DND-41 (cell line): ENCODE measurements at regions not wholly inside any gene's neighbourhood (a gene's known extent, or its start where the extent isn't known, plus 50 kb on each side); places are given as distances from the start of the nearest gene placed in this dataset.

Experiments used
- ATAC-seq: fragments of 200-7000 bp; cut with Tn5 transposase; 3 replicates; pipeline ENCODE4 v1.9.1; 2021; ENCODE audit warnings: low read depth; ENCODE audit not compliant: insufficient read depth
- DNase-seq: peaks from one replicate; pipeline ENCODE4 v3.0.0-alpha.2; 2020
- H2AFZ ChIP-seq: 2 replicates; pipeline ENCODE4 v1.6.0; 2012; ENCODE audit warnings: low read depth, low read length
- H3K27ac ChIP-seq: 2 replicates; pipeline ENCODE4 v1.5.1; 2012; ENCODE audit warnings: low read length, inconsistent platforms
- H3K27me3 ChIP-seq: fragments of 200-600 bp; sonication (generic); 2 replicates; pipeline ENCODE4 v1.6.0; 2012; ENCODE audit warnings: low read length, mild to moderate bottlenecking, inconsistent platforms; ENCODE audit not compliant: insufficient read depth, poor library complexity
- H3K36me3 ChIP-seq: 2 replicates; pipeline ENCODE4 v1.5.1; 2012; ENCODE audit warnings: low read length, inconsistent platforms; ENCODE audit not compliant: insufficient read depth
- H3K4me1 ChIP-seq: 2 replicates; pipeline ENCODE4 v1.5.1; 2012; ENCODE audit warnings: mild to moderate bottlenecking, low read length; ENCODE audit not compliant: insufficient read depth
- H3K4me2 ChIP-seq: 2 replicates; pipeline ENCODE4 v1.6.0; 2012; ENCODE audit warnings: mild to moderate bottlenecking, moderate library complexity, low read length, inconsistent platforms; ENCODE audit not compliant: insufficient read depth
- H3K4me3 ChIP-seq, 2 experiments: fragments of 200-600 bp in 1 of 2; shearing (Covaris generic) in 1 of 2; 2 replicates each; pipeline ENCODE4 v1.5.1; 2012 to 2016; ENCODE audit warnings: inconsistent platforms in 2 of 2, low read length in 2 of 2, mild to moderate bottlenecking in 2 of 2, low read depth in 1 of 2, moderate library complexity in 1 of 2
- H3K79me2 ChIP-seq: 2 replicates; pipeline ENCODE4 v1.6.0; 2012; ENCODE audit warnings: low read length, inconsistent platforms; ENCODE audit not compliant: insufficient read depth
- H3K9ac ChIP-seq: 2 replicates; pipeline ENCODE4 v1.6.0; 2012; ENCODE audit warnings: low read depth, mild to moderate bottlenecking, inconsistent platforms, low read length, moderate library complexity
- H3K9me3 ChIP-seq: 2 replicates; pipeline ENCODE4 v1.5.1; 2012; ENCODE audit warnings: low read length, moderate library complexity, mild to moderate bottlenecking, inconsistent platforms; ENCODE audit not compliant: insufficient read depth, severe bottlenecking
- H4K20me1 ChIP-seq: 2 replicates; pipeline ENCODE4 v1.6.0; 2012; ENCODE audit warnings: low read length; ENCODE audit not compliant: insufficient read depth
- EZH2 ChIP-seq: IDR thresholded peaks from 3 replicates; pipeline ENCODE4 v1.6.1; 2012; ENCODE audit warnings: borderline replicate concordance, low read depth, mild to moderate bottlenecking, moderate library complexity, low read length, inconsistent platforms; ENCODE audit not compliant: severe bottlenecking
- TF ChIP-seq, protein P1 (sequence below): IDR thresholded peaks from 2 replicates; pipeline ENCODE4 v1.5.1; 2012; ENCODE audit warnings: borderline replicate concordance, low read length, moderate library complexity, mild to moderate bottlenecking; ENCODE audit not compliant: poor library complexity, severe bottlenecking; ENCODE audit errors: extremely low read depth

DNA sequence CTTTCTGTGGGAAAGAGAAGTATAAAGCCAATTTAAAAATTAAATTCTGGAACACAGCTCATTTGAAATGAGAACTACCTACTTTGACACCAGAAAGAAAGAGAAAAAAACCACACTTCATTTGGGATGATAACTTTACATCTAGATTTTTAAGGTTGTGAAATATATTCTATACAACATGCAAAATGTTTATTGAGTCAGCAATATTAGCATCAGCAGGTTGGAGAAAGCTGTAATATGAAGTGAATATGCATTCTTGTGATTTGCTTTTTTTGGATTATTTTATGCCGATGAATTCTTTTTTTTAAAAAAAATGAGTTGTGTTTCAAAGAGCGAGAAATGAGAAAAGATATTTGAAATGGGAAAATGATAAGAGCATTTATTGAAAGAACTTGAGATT, 307.0 kb upstream of the DPPA4 start:
- Histone ChIP-seq H2AFZ (no peak overlapping the region), H3K4me3 (no peak overlapping the region), H3K27ac (no peak overlapping the region), H3K4me2 (no peak overlapping the region), H3K36me3 (no peaks in the 10 kb centered on the region), H3K27me3 (no peaks in the 10 kb centered on the region), H4K20me1 (no peaks in the 10 kb centered on the region), H3K9me3 (no peaks in the 10 kb centered on the region), H3K9ac (no peak overlapping the region), H3K4me1 (no peaks in the 10 kb centered on the region), H3K79me2 (no peaks in the 10 kb centered on the region)
- DNase-seq: no peak
- TF ChIP-seq, protein P1, sequence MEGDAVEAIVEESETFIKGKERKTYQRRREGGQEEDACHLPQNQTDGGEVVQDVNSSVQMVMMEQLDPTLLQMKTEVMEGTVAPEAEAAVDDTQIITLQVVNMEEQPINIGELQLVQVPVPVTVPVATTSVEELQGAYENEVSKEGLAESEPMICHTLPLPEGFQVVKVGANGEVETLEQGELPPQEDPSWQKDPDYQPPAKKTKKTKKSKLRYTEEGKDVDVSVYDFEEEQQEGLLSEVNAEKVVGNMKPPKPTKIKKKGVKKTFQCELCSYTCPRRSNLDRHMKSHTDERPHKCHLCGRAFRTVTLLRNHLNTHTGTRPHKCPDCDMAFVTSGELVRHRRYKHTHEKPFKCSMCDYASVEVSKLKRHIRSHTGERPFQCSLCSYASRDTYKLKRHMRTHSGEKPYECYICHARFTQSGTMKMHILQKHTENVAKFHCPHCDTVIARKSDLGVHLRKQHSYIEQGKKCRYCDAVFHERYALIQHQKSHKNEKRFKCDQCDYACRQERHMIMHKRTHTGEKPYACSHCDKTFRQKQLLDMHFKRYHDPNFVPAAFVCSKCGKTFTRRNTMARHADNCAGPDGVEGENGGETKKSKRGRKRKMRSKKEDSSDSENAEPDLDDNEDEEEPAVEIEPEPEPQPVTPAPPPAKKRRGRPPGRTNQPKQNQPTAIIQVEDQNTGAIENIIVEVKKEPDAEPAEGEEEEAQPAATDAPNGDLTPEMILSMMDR: no peak
- TF ChIP-seq EZH2: no peak
- ATAC-seq: no peak

DNA sequence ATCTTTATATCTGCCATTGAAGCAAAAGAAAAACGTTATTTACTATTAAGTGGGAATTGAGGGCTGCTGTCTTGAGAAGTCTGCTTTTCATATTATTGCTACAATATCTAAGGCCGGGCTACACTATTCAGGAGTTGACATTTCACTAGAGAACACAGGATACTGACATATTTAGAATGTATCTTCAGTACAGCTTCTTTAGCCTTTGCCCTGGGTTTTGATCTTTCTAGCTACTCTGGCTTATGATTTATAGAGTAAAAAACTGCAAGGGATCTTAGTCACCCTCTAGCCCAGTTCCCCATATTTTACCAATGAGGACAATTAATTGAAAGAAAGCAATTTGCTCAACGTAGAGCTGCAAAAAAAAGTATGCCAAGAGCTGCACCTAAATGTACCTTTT, 307.4 kb upstream of the DPPA4 start:
- H3K27ac ChIP-seq: no peak overlapping the region
- TF ChIP-seq, protein P1: no peak
- no peak for TF ChIP-seq EZH2
- no peaks in the 10 kb centered on the region for H3K9me3 ChIP-seq
- H3K36me3 ChIP-seq: no peaks in the 10 kb centered on the region
- no peak overlapping the region for H3K4me3 ChIP-seq
- no peak overlapping the region for H3K9ac ChIP-seq
- no peaks in the 10 kb centered on the region for H3K79me2 ChIP-seq
- H3K4me2 ChIP-seq: no peak overlapping the region
- H4K20me1 ChIP-seq: no peaks in the 10 kb centered on the region
- ATAC-seq: no peak
- no peak overlapping the region for H2AFZ ChIP-seq
- H3K4me1 ChIP-seq: no peaks in the 10 kb centered on the region
- DNase-seq: no peak
- H3K27me3 ChIP-seq: no peaks in the 10 kb centered on the region

DNA sequence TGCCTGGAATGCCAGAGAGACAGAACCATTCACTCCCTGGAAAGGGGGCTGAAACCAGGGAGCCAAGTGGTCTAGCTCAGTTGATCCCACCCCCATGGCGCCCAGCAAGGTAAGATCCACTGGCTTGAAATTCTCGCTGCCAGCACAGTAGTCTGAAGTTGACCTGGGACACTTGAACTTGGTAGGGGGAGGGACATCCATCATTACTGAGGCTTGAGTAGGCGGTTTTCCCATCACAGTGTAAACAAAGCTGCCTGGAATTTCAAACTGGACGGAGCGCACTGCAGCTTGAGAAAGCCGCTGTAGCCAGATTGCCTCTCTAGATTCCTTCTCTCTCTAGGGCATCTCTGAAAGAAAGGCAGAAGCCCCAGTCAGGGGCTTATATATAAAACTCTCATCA, 310.7 kb upstream of the DPPA4 start:
- TF ChIP-seq, protein P1: no peak
- TF ChIP-seq EZH2: no peak
- Histone ChIP-seq H3K36me3 (no peaks in the 10 kb centered on the region), H3K9me3 (no peaks in the 10 kb centered on the region), H3K9ac (no peak overlapping the region), H3K27ac (no peak overlapping the region), H3K4me1 (no peaks in the 10 kb centered on the region), H3K27me3 (no peaks in the 10 kb centered on the region), H2AFZ (no peak overlapping the region), H3K4me2 (no peak overlapping the region), H3K4me3 (no peak overlapping the region), H3K79me2 (no peaks in the 10 kb centered on the region), H4K20me1 (no peaks in the 10 kb centered on the region)
- no peak for DNase-seq
- no peak for ATAC-seq

DNA sequence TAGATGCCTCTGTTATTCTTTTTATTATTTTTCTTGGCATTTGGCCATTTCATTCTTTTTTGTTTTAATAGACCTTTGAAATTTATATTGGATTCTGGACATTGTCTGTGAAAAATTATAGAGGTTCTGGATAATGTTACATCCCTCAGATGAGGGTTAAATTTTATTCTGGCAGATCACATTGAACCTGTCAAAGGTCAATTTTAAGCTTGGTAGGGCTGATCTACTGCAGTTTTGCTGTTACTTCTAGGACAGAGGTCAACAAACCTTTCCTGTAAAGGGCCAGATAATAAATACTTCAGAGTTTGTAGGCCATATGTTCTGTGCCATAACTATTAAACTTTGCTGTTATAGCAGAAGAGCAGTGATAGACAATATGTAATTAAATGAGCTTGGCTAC, 318.9 kb upstream of the DPPA4 start:
- H3K4me2 ChIP-seq: no peak overlapping the region
- no peaks in the 10 kb centered on the region for H3K4me1 ChIP-seq
- no peak overlapping the region for H3K4me3 ChIP-seq
- no peaks in the 10 kb centered on the region for H4K20me1 ChIP-seq
- no peak overlapping the region for H3K9ac ChIP-seq
- no peaks in the 10 kb centered on the region for H3K79me2 ChIP-seq
- no peak overlapping the region for H3K27ac ChIP-seq
- no peaks in the 10 kb centered on the region for H3K9me3 ChIP-seq
- ATAC-seq (no peak), DNase-seq (no peak)
- H3K27me3 ChIP-seq: no peaks in the 10 kb centered on the region
- no peaks in the 10 kb centered on the region for H3K36me3 ChIP-seq
- TF ChIP-seq, protein P1: no peak
- no peak for TF ChIP-seq EZH2
- H2AFZ ChIP-seq: no peak overlapping the region
